Fibroblast of lung (primary cell): ENCODE measurements at regions not wholly inside any gene's neighbourhood (a gene's known extent, or its start where the extent isn't known, plus 50 kb on each side); places are given as distances from the start of the nearest gene placed in this dataset.

Experiments used
- CTCF ChIP-seq, 2 donors: IDR thresholded peaks in 1 of 2; conservative IDR thresholded peaks in 1 of 2; 1 replicate in 1 of 2; 2 replicates in 1 of 2; pipeline ENCODE4 v1.5.1; 2011 to 2012; ENCODE audit warnings: low read length in 2 of 2, control low read depth in 1 of 2, inconsistent platforms in 1 of 2, low read depth in 1 of 2, mild to moderate bottlenecking in 1 of 2
- EZH2 ChIP-seq: IDR thresholded peaks from 2 replicates; pipeline ENCODE4 v1.5.1; 2012; ENCODE audit warnings: low read length, control low read depth, mild to moderate bottlenecking; ENCODE audit errors: missing control alignments

- TF ChIP-seq CTCF (conservative IDR thresholded peaks at IDR 0.05 in 1 of 2, IDR thresholded peaks at IDR 0.05 in 1 of 2; ENCODE audit: low read depth in 1 of 2, low read length in 2 of 2): no peak
- no peak for TF ChIP-seq EZH2
Observed at GRCh38 chr11:11025087-11025486, 167.2 kb upstream of the ZBED5 start.
